ENCODE measurements at regions not wholly inside any gene's neighbourhood (a gene's known extent, or its start where the extent isn't known, plus 50 kb on each side); places are given as distances from the start of the nearest gene placed in this dataset.
"Not testable (repeated sequence)": the region's sequence is repeated elsewhere in the genome, so short reads cannot be mapped to it uniquely, and the experiment has no call there.

DNA sequence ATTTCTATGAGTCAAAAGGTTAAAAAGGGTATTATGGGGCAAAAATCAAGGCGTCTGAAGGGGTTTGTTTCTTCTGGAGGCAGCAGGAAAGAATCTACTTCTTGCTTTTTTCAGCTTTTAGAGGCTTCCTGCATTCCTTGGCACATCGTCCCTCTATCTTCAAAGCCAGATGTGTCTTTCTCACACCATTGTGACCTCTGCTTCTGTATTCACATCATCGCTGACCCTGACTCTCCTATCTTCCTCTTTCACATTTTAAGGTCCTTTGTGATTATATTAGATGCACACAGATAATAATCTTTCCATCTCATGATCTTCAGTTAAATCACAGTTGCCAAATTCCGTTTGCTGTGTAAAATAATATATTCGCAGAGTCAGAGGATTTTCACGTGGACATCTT, 112.7 kb downstream of the PPP4R3C start:
- Histone ChIP-seq H3K27ac (no peak overlapping the region), H3K27me3 (replicated peaks) (no peaks in the 10 kb centered on the region), H3K36me3 (replicated peaks) (no peaks in the 10 kb centered on the region), H3K4me3 (ENCODE audit: low read depth, low read length) (no peak overlapping the region)
- in situ Hi-C loops (cut with HindIII; ENCODE audit: low pct_ligation_motif_present, low sequenced_read_pairs) = no loop called here
- no peak for DNase-seq
- TF ChIP-seq, protein P1, sequence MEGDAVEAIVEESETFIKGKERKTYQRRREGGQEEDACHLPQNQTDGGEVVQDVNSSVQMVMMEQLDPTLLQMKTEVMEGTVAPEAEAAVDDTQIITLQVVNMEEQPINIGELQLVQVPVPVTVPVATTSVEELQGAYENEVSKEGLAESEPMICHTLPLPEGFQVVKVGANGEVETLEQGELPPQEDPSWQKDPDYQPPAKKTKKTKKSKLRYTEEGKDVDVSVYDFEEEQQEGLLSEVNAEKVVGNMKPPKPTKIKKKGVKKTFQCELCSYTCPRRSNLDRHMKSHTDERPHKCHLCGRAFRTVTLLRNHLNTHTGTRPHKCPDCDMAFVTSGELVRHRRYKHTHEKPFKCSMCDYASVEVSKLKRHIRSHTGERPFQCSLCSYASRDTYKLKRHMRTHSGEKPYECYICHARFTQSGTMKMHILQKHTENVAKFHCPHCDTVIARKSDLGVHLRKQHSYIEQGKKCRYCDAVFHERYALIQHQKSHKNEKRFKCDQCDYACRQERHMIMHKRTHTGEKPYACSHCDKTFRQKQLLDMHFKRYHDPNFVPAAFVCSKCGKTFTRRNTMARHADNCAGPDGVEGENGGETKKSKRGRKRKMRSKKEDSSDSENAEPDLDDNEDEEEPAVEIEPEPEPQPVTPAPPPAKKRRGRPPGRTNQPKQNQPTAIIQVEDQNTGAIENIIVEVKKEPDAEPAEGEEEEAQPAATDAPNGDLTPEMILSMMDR (IDR thresholded peaks at IDR 0.05; ENCODE audit: low read depth, low read length, missing control alignments) = no peak

DNA sequence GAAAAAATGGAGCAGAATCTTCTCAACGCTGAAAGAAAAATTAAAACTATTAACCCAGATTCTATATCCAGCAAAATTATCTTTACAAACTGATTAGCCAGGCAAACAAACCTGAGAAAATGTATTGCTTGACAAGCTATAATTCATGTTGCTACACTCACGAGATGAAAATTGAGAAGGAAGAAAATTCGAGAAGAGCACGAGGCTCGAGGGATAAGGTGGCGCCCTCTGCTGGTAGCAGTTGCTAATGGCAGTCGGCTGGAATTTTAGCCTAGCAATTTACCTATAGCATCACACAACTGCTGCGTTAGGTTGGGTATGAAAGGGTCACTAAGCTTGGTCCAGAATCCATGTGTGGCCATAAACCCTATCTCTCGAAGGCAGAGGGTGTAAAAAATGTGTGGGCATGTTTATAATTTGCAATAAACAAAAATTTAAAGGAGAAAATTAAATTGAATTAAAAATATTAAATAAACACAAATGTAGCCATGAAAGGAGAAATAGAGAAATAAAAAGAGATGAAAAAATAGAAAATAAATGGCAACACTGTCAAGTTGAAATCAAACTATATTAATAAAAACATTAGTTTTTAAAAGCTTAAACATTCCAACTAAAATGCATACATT, 126.6 kb downstream of the PPP4R3C start:
- in situ Hi-C loops (cut with HindIII; ENCODE audit: low pct_ligation_motif_present, low sequenced_read_pairs) = no loop called here
- no peak overlapping the region for H3K4me3 ChIP-seq (ENCODE audit: low read depth, low read length)
- no peak overlapping the region for H3K27ac ChIP-seq
- TF ChIP-seq, protein P1 (IDR thresholded peaks at IDR 0.05; ENCODE audit: low read depth, low read length, missing control alignments) = peak; percentile 87
- no peaks in the 10 kb centered on the region for H3K36me3 ChIP-seq (replicated peaks)
- DNase-seq = peak; percentile 15
- no peaks in the 10 kb centered on the region for H3K27me3 ChIP-seq (replicated peaks)

DNA sequence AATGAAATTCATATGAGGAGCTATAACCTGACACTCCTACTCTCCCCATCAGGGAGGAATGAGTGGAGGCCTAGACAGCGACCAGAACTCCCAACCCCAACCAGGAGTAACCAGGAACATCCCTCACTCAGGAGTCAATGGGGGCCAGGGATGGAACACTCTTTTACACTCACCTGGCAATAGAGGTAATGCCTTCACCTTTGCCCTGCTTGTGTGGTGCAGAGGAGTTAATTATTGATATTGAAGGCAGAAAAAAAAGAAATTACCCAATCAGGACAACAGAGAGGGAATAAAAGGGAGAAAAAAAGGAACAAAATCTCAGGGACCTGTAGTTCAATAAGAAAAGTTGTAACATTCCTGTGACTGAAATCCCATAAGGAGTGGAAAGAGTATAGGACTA, 141.5 kb downstream of the PPP4R3C start:
- no peak for DNase-seq
- H3K27me3 ChIP-seq (replicated peaks) = no peaks in the 10 kb centered on the region
- no peak overlapping the region for H3K4me3 ChIP-seq (ENCODE audit: low read depth, low read length)
- in situ Hi-C loops (cut with HindIII; ENCODE audit: low pct_ligation_motif_present, low sequenced_read_pairs) = no loop called here
- TF ChIP-seq, protein P1 (IDR thresholded peaks at IDR 0.05; ENCODE audit: low read depth, low read length, missing control alignments) = no peak
- H3K27ac ChIP-seq = no peak overlapping the region
- H3K36me3 ChIP-seq (replicated peaks) = no peaks in the 10 kb centered on the region

DNA sequence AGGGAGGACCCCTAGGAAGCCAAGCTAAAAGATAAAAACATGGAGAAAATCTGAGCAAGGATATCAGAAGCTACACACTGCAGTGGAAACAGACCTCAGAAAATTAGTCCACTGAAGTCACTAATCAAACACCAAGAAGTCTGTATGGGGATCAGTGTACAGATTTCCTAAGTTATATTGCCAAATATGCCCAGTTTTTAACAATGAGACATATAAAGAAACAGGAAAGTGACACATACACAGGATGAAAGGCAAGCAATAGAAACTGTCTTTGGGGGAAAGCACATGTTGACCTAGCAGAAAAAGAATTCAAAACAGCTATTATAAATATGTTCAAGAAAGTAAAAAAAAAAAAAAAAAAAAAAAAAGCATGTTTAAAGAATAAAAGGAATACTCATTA, 153.7 kb downstream of the PPP4R3C start:
- Histone ChIP-seq H3K36me3 (replicated peaks) (no peaks in the 10 kb centered on the region), H3K4me3 (ENCODE audit: low read depth, low read length) (no peak overlapping the region), H3K27me3 (replicated peaks) (no peaks in the 10 kb centered on the region), H3K27ac (no peak overlapping the region)
- DNase-seq = no peak
- TF ChIP-seq, protein P1 (IDR thresholded peaks at IDR 0.05; ENCODE audit: low read depth, low read length, missing control alignments) = no peak
- in situ Hi-C loops (cut with HindIII; ENCODE audit: low pct_ligation_motif_present, low sequenced_read_pairs) = no loop called here

DNA sequence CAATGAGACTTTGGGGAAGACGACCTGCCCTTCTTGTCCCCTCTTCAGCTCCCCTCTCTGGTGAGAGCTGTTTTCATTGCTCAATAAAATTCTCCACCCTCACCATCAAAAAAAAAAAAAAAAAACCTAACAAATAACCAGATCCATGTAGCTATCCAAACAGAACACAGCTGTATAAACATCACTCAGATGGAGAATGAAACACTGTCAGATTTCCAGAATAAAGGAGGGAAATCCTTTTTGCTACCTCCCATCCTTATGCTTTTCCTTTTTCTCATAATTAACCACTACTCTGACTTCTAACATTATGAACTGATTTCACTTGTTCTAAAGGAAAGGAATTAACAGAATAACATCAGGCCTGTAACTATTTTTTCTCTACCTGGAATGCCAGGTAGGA, 155.6 kb downstream of the PPP4R3C start:
- Histone ChIP-seq H3K27ac (no peak overlapping the region), H3K36me3 (replicated peaks) (no peaks in the 10 kb centered on the region), H3K4me3 (ENCODE audit: low read depth, low read length) (no peak overlapping the region), H3K27me3 (replicated peaks) (no peaks in the 10 kb centered on the region)
- in situ Hi-C loops (cut with HindIII; ENCODE audit: low pct_ligation_motif_present, low sequenced_read_pairs) = no loop called here
- DNase-seq = no peak
- TF ChIP-seq, protein P1 (IDR thresholded peaks at IDR 0.05; ENCODE audit: low read depth, low read length, missing control alignments) = no peak

DNA sequence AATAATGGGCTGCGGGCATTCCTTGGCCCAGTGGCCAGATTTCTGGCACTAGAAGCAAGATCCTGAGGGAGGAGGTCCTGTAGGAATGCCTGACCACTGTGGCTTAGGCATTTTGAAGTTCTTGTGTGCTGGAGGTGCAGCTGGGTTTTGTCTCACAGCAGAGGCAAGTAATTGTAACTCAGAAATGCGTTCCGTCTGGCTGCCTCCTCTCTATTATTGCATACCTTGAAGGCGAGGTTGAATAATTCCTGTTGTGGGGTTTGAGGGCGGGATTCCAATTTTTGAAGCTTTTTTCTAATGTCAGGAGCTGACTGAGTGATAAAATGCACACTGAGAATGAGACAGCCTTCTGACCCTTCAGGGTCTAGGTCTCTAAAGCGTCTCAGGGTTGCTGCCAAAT, 170.6 kb downstream of the PPP4R3C start:
- DNase-seq; H3K27ac ChIP-seq; in situ Hi-C loops (cut with HindIII; ENCODE audit: low pct_ligation_motif_present, low sequenced_read_pairs): not testable (repeated sequence)

More for the DNA sequence above, 170.6 kb downstream of the PPP4R3C start:
- not testable (repeated sequence) for H3K4me3 ChIP-seq (ENCODE audit: low read depth, low read length); H3K27me3 ChIP-seq (replicated peaks); H3K36me3 ChIP-seq (replicated peaks)

Data from brain microvascular endothelial cell (primary cell).